B cell (primary cell): ENCODE measurements at regions not wholly inside any gene's neighbourhood (a gene's known extent, or its start where the extent isn't known, plus 50 kb on each side); places are given as distances from the start of the nearest gene placed in this dataset.

ENCODE experiments used
- CTCF ChIP-seq: fragments of 200-600 bp; IDR thresholded peaks from one replicate; pipeline ENCODE4 v1.8.0; 2022; ENCODE audit warnings: antibody characterized with exemption, mild to moderate bottlenecking
- EZH2 ChIP-seq: IDR thresholded peaks from 2 replicates; pipeline ENCODE4 v1.6.1; 2012; ENCODE audit warnings: borderline replicate concordance, low read depth, mild to moderate bottlenecking, moderate library complexity, low read length; ENCODE audit not compliant: insufficient read depth, poor library complexity, severe bottlenecking

DNA sequence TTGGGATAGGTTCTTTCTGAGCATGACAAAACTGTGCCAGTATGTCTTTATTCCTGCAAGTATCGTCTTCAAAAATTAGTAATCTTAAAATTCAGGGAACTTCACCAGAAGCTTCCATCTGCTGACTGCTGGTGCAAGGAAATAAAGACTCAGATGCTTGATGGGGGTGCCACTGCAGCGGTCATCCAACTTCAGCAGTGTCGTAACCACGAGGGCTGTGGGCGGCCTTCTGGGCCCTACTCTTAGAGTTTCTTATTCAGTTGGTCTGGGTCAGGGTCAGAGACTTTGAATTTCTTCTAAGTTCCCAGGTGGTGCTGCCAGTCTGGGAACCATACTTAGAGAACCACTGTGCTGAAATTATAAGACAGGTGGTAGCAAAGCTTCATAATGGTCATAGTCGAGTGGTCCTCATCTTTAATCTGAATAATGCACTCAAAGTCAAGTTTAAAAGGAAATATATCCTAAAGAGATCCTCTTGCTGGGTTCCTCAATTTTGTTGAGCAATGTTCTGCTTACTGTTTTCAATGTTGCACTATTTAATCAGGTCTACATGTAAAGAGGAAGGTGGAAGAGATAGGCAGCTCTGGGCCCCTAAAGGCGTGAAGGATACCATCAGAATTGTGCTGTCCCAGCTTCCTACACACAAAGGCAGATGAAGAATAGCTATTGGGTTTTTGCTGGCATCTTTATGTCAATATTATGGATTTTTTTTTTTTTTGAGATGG is 165.4 kb upstream of the GMDS start:
- no peak for TF ChIP-seq CTCF
- TF ChIP-seq EZH2: no peak
